ENCODE measurements at regions not wholly inside any gene's neighbourhood (a gene's known extent, or its start where the extent isn't known, plus 50 kb on each side); places are given as distances from the start of the nearest gene placed in this dataset.
A peak's percentile ranks its signal among the peaks of the same experiment; 100 is the strongest.

DNA sequence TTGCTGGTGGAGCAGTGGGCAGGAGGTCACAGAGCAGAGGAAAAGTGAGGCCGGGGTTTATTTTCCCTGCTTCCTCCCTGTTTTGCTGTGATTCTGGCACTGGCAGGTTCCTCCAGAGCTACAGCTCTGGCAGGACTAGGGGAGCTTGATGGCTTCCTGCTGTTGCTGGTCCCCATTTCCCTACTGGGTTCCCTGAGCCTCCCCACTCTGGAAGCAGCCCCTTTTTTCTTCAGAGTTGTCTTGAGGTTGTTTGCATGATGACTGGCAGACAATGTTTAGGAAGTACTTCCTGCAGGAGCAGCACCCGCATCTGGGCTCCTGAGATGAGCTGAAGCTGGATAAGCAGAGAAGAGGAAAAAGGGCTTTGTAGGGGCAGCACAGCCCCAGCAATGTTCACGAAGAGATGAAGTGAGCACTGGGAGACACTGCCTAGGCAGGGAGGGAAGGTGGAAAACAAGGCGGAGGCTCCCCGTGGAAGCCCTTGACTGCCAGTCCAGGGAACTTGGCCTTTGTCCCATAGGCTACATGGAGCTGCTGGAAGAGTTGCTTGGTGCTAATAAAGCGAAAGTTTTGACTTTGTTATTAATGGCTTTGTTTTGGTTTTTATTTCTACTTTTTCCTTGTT is 126.9 kb downstream of the SLC38A6 start:
- no peak for DNase-seq (ENCODE audit: low spot score)

DNA sequence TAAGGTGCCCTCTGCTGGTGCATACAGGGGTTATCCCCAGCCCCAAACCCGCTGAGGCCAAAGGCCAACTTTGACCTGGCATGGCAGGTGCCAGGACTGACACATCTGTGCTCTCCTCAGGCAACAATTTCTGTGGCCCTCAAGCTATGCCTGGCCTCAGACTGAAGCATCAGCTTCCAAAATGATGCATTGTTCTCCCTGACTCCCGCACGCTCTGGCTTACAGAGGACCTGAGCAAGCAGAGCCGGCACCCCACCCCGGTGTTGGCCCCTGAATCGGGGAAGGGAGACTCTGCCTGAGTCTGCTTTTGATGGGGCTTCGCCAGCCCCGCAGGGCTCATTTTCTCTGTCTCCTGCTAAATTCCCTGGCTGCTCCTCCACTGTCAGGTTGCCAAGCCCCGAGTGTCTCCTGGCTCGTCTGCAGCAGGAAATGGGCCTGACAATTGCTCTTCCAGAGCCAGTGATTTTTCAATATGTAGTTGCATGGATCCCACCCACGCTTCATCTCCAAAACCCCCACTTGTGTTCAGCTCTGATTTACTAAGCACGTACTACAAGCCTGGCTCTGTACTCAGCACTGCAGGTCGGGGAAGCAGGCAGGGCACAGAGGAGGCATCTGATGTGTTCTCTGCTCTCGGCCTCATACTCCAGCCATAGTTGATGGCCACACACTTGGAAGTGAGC is 126.1 kb downstream of the SLC38A6 start:
- peak; percentile 52 for DNase-seq (ENCODE audit: low spot score)

DNA sequence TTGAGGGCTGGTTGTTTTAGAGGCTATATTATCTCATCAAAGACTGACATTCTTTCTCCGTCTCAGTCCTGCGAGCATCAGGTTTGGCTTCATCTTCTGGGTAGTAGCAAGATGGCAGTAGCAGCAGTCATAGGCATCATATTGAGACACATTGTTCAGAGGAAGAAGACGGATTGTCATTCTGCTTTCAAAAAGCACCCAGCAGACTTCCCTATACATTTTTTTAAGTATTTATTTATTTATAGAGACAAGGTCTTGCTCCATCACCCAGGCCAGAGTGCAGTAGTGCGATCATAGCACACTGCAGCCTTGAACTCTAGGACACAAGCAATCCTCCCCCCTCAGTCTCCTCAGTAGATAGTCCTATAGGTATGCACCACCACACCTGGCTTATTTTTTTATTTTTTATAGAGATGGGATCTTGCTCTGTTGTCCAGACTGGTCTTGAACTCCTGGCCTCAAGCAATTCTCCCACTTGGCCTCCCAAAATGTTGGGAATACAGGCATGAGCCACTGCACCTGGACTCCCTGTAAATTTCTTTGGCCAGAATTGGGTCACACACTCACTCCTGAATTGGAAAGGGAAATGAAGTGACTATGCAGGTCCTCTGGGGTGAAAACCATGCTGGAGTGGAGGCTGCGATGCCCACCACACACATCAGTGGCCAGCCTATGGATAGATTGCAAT is 125.4 kb downstream of the SLC38A6 start:
- DNase-seq (ENCODE audit: low spot score) = no peak

DNA sequence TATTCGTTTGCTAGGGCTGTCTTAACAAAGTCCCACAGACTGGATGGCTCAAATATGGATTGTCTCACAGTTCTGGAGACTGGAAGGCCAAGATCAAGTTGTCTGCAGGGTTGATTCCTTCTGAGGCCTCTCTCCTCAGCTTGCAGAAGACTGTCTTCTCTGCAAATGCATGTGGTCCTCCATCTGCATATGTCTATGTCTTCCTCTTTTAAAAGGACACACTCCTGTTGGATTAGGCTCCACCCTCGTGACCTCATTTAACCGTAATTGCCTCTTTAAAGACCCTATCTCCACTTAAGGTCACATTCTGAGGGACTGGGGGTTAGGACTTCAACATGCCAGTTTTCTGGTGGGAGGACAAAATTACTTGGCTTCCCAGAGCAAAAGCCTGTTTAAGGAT is 123.3 kb downstream of the SLC38A6 start:
- no peak for DNase-seq (ENCODE audit: low spot score)

DNA sequence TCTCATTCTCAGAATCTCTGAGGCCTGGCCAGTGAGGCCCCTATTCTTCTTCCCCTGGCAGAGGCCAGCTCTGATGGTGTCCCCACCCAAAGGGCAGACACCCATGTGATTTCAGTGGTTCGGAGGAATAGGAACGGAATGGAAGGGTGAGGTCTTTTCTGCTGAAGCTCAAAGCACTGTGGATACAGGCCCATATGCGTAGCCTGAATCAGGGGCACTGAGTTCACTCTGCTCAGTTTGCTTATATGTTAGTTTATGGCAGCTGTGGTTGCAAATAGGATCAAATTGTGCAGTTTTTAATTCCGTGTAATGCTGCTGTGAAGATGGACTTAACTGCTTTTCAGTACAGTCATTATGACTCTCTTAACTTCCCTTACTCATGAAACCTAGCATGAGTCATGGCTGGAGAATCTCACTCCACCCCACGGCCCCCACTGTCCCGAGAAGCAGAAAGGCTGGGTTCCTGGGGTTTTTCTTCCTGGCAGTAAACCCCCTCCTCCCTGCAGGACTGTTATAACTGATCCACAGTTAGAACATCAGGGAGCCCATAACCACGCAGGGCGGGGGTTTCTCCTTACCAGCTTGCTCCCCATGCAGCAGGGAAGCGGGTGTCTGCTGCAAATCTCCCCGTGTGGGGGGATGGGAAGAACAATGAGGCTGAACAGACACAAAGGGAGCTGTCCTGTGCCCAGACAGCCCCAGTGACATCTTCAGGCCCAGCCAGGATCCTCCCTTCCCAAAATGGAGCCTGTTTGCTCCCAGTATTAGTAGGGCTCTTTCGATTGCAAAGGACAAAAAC is 122.7 kb downstream of the SLC38A6 start:
- DNase-seq (ENCODE audit: low spot score) = peak; percentile 65

DNA sequence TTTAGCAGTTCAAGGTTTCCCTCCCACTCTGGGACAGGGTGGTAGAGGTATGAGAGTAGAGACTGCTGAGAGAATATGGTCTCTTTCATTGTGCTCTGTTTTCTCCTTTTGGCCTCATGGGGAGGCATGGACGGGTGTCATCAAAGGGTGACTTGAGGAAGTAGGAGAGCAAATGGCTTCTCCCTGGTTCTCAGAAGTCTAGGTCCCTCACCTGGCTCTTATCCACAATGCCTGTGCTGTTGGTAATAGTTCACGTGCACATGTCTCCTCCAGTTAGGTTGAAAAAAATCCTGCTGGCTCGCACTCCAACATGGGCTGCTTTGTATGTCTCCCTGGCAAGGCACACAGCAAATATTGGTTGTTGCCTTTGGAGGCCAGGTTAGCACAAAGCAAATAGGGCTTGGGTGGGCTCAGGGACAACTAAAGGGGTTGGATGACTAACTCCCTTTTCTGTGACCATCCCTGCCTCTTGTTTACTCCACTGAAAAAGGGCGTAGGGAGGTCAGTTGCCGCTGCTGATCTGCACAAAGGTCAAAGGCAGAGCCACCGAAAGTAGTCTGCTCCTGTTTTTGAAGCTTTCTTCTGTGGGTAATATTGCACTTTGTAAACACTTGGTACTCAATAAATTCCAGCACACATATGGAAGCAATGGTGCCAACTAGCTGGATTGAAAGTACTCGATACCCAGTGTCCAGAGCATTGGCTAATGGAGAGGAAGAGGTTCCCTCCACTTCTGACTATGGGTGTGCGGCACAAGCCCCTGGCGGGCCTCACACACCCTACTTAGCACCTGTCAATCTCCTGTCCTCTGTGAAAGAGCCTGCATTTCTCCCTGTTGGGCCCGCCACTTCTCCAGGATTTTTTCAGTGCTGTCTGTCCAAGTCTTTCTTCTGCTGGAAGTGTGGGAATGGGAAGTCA is 121.8 kb downstream of the SLC38A6 start:
- DNase-seq (ENCODE audit: low spot score) = no peak

Data from iPS-NIHi11 (cell line).